IMR-90 (cell line): ENCODE measurements at regions not wholly inside any gene's neighbourhood (a gene's known extent, or its start where the extent isn't known, plus 50 kb on each side); places are given as distances from the start of the nearest gene placed in this dataset.

Source experiments
- ATAC-seq: fragments of 200-7000 bp; cut with Tn5 transposase; 2 replicates; pipeline ENCODE4 v1.9.1; 2020; ENCODE audit warnings: low read depth, mild to moderate bottlenecking, moderate library complexity
- BruUV-seq: library from RNA; stranded (reverse); fragments of 400-500 nt; replicated peaks from 2 replicates; lab custom pipeline; 2021; lab: Mats Ljungman, UMichigan
- CTCF ChIA-PET: fragments of 300-600 bp; formaldehyde crosslinking; extraction: SDS; loops from one replicate; lab custom pipeline; 2021; ENCODE audit warnings: antibody characterized with exemption; lab: Yijun Ruan, JAX
- POLR2A ChIA-PET: fragments of 300-600 bp; sonication (Branson Sonifier 250); formaldehyde crosslinking; loops from one replicate; lab custom pipeline; 2022; ENCODE audit warnings: antibody characterized with exemption; ENCODE audit not compliant: unreplicated experiment; lab: Charles Lee
- DNase-seq: peaks from one replicate; pipeline ENCODE4 v3.0.0; 2013
- H2AFZ ChIP-seq: replicated peaks from 2 replicates; pipeline ENCODE3; 2013; ENCODE audit warnings: low read length, mild to moderate bottlenecking; ENCODE audit not compliant: poor library complexity
- H2AK5ac ChIP-seq: 2 replicates; pipeline ENCODE4 v1.6.1; 2013; ENCODE audit warnings: low read depth, low read length, inconsistent platforms
- H2AK9ac ChIP-seq: replicated peaks from 2 replicates; pipeline ENCODE3; 2013; ENCODE audit warnings: mild to moderate bottlenecking, low read depth, low read length, moderate library complexity; ENCODE audit not compliant: poor library complexity
- H2BK120ac ChIP-seq: 2 replicates; pipeline ENCODE4 v1.6.1; 2013; ENCODE audit warnings: low read depth, low read length, inconsistent platforms
- H2BK15ac ChIP-seq: 3 replicates; pipeline ENCODE4 v1.6.1; 2013; ENCODE audit warnings: low read depth, low read length, inconsistent platforms
- H2BK20ac ChIP-seq: 2 replicates; pipeline ENCODE4 v1.6.1; 2013; ENCODE audit warnings: low read depth, mild to moderate bottlenecking, inconsistent platforms, low read length, moderate library complexity
- H2BK5ac ChIP-seq: 2 replicates; pipeline ENCODE4 v1.6.1; 2013; ENCODE audit warnings: mild to moderate bottlenecking, low read depth, low read length, inconsistent platforms; ENCODE audit not compliant: poor library complexity, severe bottlenecking
- H3K14ac ChIP-seq: replicated peaks from 2 replicates; pipeline ENCODE4 v1.6.1; 2013; ENCODE audit warnings: low read depth, low read length, inconsistent platforms
- H3K18ac ChIP-seq: 2 replicates; pipeline ENCODE4 v1.6.1; 2013; ENCODE audit warnings: low read depth, low read length, control low read depth
- H3K23ac ChIP-seq: 2 replicates; pipeline ENCODE4 v1.6.1; 2013; ENCODE audit warnings: low read depth, low read length, inconsistent platforms
- H3K27ac ChIP-seq: 2 replicates; pipeline ENCODE4 v1.5.1; 2013; ENCODE audit warnings: mild to moderate bottlenecking, control low read depth, low read length; ENCODE audit not compliant: insufficient read depth
- H3K27me3 ChIP-seq: 2 replicates; pipeline ENCODE4 v1.6.1; 2013; ENCODE audit warnings: low read length; ENCODE audit not compliant: control insufficient read depth, insufficient read depth
- H3K36me3 ChIP-seq: 2 replicates; pipeline ENCODE4 v1.6.1; 2013; ENCODE audit warnings: low read length, mixed read lengths; ENCODE audit not compliant: control insufficient read depth, insufficient read depth
- H3K4ac ChIP-seq: 2 replicates; pipeline ENCODE4 v1.6.1; 2013; ENCODE audit warnings: low read depth, low read length, inconsistent platforms
- H3K4me1 ChIP-seq: 2 replicates; pipeline ENCODE4 v1.6.1; 2013; ENCODE audit warnings: low read length, mixed read lengths; ENCODE audit not compliant: control insufficient read depth, insufficient read depth
- H3K4me2 ChIP-seq: 2 replicates; pipeline ENCODE4 v1.6.1; 2013; ENCODE audit warnings: low read depth, mild to moderate bottlenecking, control low read depth, low read length, moderate library complexity
- H3K4me3 ChIP-seq: 2 replicates; pipeline ENCODE4 v1.5.1; 2013; ENCODE audit warnings: low read depth, mild to moderate bottlenecking, control low read depth, low read length, moderate library complexity; ENCODE audit not compliant: insufficient read depth
- H3K56ac ChIP-seq: 2 replicates; pipeline ENCODE4 v1.6.1; 2013; ENCODE audit warnings: low read length, inconsistent platforms; ENCODE audit not compliant: insufficient read depth; ENCODE audit errors: extremely low read depth
- H3K79me1 ChIP-seq, 2 experiments: 2 replicates each; pipeline ENCODE4 v1.6.1; 2013; ENCODE audit warnings: low read length in 2 of 2, inconsistent platforms in 1 of 2, low read depth in 1 of 2
- H3K9ac ChIP-seq: 2 replicates; pipeline ENCODE4 v1.6.1; 2013; ENCODE audit warnings: low read depth, low read length, control low read depth
- H3K9me1 ChIP-seq: 2 replicates; pipeline ENCODE4 v1.6.1; 2013; ENCODE audit warnings: low read length, inconsistent platforms; ENCODE audit not compliant: insufficient read depth
- H3K9me3 ChIP-seq: 2 replicates; pipeline ENCODE4 v1.6.1; 2013; ENCODE audit warnings: low read length; ENCODE audit not compliant: control insufficient read depth, insufficient read depth
- H4K20me1 ChIP-seq: 2 replicates; pipeline ENCODE4 v1.6.1; 2013; ENCODE audit warnings: low read length, inconsistent platforms; ENCODE audit not compliant: insufficient read depth
- H4K5ac ChIP-seq: 2 replicates; pipeline ENCODE4 v1.6.1; 2013; ENCODE audit warnings: mild to moderate bottlenecking, low read depth, low read length, control low read depth
- H4K8ac ChIP-seq, 2 experiments: 2 replicates each; pipeline ENCODE4 v1.6.1; 2013; ENCODE audit warnings: low read depth in 2 of 2, low read length in 2 of 2, control low read depth in 1 of 2, inconsistent platforms in 1 of 2
- H4K91ac ChIP-seq: 2 replicates; pipeline ENCODE4 v1.6.1; 2013; ENCODE audit warnings: low read depth, low read length, inconsistent platforms; ENCODE audit not compliant: insufficient read depth
- RFX5 ChIP-seq: IDR thresholded peaks from 2 replicates; pipeline ENCODE4 v1.8.0; 2012; ENCODE audit warnings: low read depth, mild to moderate bottlenecking, low read length, moderate library complexity
- WGBS, 2 experiments: methylation state at CpG; one replicate each; pipeline versions ENCODE4 v1.1.5 to v1.1.7; 2013; ENCODE audit warnings: missing lambda C conversion rate in 2 of 2; ENCODE audit not compliant: insufficient read length in 1 of 2; ENCODE audit errors: extremely low coverage in 2 of 2; 5-methylcytosine and 5-hydroxymethylcytosine counted together
- dilution Hi-C: fragments of 300-500 bp; cut with HindIII; formaldehyde crosslinking; loops from one replicate; pipeline ENCODE4 v1.14.3; 2018; ENCODE audit warnings: low sequenced_read_pairs; ENCODE audit not compliant: unreplicated experiment
- in situ Hi-C: fragments of 300-500 bp; cut with MboI; formaldehyde crosslinking; loops from 3 replicates; pipeline ENCODE4 v1.14.3; 2019; ENCODE audit warnings: low sequenced_read_pairs, inconsistent platforms, mixed read lengths
- intact Hi-C: fragments of 100-400 bp; cut with micrococcal nuclease; formaldehyde crosslinking; loops from 2 replicates; pipeline ENCODE4 v1.10.0; 2022

GRCh38 chr11:31871310-31872075 lies 60.4 kb upstream of the PAX6 start:
- CTCF ChIA-PET, result interaction anchor here (0.6 to 1.4 kb wide), 6 partner anchors 13 to 388 kb away, joined by 3 read pairs; no protein-coding TSS in a partner anchor
- H3K14ac ChIP-seq, result no peak overlapping the region
- no peaks in the 10 kb centered on the region for H4K20me1 ChIP-seq
- H2BK5ac ChIP-seq, result no peak overlapping the region
- DNase-seq (no peak), ATAC-seq (no peak)
- 100% methylated on average over 1 of the region's 10 CpGs; no CpG with 5 or more reads in 1 of the 2 experiments for WGBS, 2 experiments
- dilution Hi-C loops (no loop called here), in situ Hi-C loops (loop anchor here (10.0 kb wide), 2 partner anchors 377 to 477 kb away; no protein-coding TSS in a partner anchor), intact Hi-C loops (loop anchor here (1.0 to 10.0 kb wide), 6 partner anchors 231 to 635 kb away; no protein-coding TSS in a partner anchor)
- H3K27me3 ChIP-seq, result peaks cover 13% of the 10 kb centered on the region
- H3K36me3 ChIP-seq, result no peaks in the 10 kb centered on the region
- H2BK20ac ChIP-seq, result no peak overlapping the region
- no peak overlapping the region for H3K4me3 ChIP-seq
- no peak overlapping the region for H3K27ac ChIP-seq
- H4K8ac ChIP-seq, result no peak overlapping the region
- no peak overlapping the region for H3K4ac ChIP-seq
- H3K56ac ChIP-seq, result no peak overlapping the region
- H4K5ac ChIP-seq, result no peak overlapping the region
- no peak overlapping the region for H2BK120ac ChIP-seq
- no peak for TF ChIP-seq RFX5
- no peak overlapping the region for H2BK15ac ChIP-seq
- BruUV-seq, result no TSS peak
- no peaks in the 10 kb centered on the region for H3K4me1 ChIP-seq
- H2AFZ ChIP-seq, result peak overlapping the region; percentile 61
- no peak overlapping the region for H3K9ac ChIP-seq
- no peak overlapping the region for H3K4me2 ChIP-seq
- no peak overlapping the region for H3K23ac ChIP-seq
- no peak overlapping the region for H4K91ac ChIP-seq
- no peaks in the 10 kb centered on the region for H3K79me1 ChIP-seq
- H3K18ac ChIP-seq, result no peak overlapping the region
- no peaks in the 10 kb centered on the region for H3K9me1 ChIP-seq
- H3K9me3 ChIP-seq, result no peaks in the 10 kb centered on the region
- POLR2A ChIA-PET, result no interaction called here
- no peak overlapping the region for H2AK5ac ChIP-seq
- H2AK9ac ChIP-seq, result peak overlapping the region; percentile 58
